HG02943 (cell line): ENCODE measurements at regions not wholly inside any gene's neighbourhood (a gene's known extent, or its start where the extent isn't known, plus 50 kb on each side); places are given as distances from the start of the nearest gene placed in this dataset.

Source experiments
- ATAC-seq: cut with Tn5 transposase; IDR thresholded peaks from one replicate; pipeline ENCODE4 v1.9.1; 2021; ENCODE audit warnings: mild to moderate bottlenecking, low read depth, moderate library complexity; ENCODE audit not compliant: unreplicated experiment

- no peak for ATAC-seq
Observed at GRCh38 chr2:42910645-42911405, 118.4 kb upstream of the HAAO start.

DNA sequence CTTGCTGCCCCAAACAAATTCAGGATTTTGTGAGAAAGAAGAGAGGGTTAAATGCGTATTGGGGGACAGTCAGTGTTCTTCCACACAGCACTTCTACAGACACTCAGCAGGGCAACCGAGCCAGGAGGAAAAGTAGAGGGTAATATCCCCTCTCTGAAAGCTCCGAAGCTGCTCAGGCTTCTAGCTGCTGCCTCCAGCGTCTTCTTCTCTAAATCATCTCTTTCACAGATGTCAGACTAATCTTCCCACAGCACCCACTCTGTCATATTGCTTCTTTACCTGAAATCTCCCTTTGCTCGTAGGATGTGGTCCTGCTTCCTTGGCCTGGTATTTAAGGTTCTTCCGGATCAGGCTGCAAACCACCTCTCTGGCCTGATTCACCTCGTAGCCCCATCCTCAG lies 117.6 kb upstream of the HAAO start:
- no peak for ATAC-seq

DNA sequence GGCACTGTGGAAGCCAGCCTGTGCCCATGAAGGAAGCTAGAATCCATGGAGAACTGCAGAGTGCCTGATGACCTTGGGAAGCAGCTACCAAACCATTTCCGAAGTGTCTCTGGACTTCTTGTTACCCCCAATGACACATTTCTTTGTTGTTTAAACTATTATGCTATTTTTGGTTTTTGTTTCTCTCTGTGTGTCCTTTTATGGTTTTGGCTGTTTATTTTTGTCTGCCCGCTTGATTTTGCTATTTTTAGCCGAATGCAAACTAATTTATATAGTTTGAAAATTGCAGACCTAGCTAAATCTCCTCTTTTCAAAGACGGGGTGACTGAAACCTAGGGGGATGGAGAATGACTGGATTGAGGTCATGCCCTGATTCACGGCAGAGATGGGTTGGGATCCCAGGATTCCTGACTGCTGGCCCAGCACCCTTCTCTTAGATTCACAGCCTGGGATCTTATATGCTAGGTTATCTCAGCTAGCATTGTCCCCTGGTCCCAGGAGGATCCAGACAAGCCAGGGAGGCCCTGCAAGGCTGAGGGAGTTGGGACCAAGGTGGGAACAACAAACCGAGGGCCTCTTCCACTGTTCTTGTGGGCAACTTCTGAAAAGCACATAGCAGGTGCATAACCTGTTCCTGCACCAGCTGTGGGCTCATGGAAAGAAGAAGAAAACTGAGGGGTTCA lies 116.3 kb upstream of the HAAO start:
- ATAC-seq, result no peak

- ATAC-seq, result no peak
Observed at GRCh38 chr2:42907835-42908234, 115.5 kb upstream of the HAAO start.

DNA sequence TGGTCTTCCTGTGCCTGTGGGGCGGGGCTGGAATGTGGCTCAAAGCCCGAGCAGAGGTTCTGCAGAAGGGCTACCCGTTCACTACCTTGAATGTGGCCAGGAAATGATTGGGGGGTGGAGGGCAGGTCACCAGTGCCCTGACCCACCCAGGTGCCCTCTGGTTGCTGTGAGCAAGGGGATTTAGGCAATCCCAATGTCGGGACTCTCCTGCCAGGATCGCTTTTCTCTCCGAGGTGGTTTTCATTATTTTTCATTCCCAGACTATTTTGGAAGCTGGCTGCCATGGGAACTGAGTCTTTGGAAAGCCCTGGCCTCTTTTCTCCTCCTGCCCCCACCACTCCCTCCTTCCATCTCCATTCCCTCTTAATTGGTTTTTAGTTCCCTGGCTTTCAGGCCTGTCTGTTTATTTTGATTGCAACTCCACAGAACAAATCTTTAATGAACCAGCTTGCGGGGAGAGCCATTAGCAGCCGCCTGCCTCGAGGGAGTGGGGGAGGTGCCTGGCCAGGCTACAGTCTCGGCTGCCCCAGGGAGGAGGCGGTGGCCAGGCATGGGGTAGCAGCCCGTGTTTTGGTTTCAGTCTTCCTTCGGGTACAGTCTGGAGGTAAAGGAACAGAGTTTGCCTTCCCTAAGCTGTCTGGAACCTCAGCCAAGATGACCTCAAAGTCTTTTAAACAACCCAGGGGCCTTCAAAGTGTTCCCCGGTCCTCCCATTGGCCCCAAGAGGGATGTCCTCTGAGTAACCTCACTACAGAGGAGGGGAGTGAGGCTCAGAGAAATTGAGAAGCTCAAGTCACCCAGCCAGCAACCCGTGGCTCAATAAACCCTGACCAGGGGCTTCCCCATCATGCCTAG lies 114.4 kb upstream of the HAAO start:
- no peak for ATAC-seq

DNA sequence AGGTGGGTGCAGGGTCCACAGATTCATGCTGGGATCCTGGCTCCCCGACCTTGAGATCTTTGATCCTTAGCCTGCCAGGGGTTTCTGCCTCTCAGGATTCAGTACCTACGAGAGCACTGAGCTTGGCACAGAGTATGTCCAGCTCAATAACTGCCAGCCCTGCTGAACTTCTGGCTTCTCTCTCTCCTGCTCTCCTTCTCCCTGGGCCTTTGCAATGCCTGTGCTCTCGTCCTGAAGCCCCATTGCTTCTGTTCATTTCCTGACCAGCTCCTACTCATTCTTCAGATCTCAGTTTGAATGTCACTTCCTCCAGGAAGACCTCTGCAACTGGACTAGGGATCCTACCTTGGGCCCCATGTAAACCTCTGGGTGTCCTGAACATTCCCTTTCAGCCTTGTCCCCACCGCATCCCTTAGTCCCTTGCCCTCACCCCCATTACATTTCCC lies 113.8 kb upstream of the HAAO start:
- ATAC-seq, result no peak

GRCh38 chr2:42905341-42906110 lies 113.1 kb upstream of the HAAO start:
- ATAC-seq, result no peak

DNA sequence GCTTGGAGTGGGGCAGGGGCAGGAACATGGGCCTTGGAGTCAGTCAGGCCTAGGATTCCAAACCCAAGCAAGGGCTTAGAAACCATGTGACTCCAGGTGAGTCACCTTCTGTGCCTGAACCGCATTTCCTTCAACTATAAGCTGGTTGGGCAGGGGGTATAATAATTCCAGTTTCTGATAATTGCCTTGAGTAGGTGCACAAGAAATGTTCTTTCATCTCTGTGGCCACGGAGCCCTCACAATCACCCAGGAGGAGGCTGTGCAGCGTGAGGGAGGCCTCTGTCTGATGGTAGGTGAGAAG lies 112.1 kb upstream of the HAAO start:
- ATAC-seq, result no peak

GRCh38 chr2:42903821-42904575 lies 111.6 kb upstream of the HAAO start:
- no peak for ATAC-seq

DNA sequence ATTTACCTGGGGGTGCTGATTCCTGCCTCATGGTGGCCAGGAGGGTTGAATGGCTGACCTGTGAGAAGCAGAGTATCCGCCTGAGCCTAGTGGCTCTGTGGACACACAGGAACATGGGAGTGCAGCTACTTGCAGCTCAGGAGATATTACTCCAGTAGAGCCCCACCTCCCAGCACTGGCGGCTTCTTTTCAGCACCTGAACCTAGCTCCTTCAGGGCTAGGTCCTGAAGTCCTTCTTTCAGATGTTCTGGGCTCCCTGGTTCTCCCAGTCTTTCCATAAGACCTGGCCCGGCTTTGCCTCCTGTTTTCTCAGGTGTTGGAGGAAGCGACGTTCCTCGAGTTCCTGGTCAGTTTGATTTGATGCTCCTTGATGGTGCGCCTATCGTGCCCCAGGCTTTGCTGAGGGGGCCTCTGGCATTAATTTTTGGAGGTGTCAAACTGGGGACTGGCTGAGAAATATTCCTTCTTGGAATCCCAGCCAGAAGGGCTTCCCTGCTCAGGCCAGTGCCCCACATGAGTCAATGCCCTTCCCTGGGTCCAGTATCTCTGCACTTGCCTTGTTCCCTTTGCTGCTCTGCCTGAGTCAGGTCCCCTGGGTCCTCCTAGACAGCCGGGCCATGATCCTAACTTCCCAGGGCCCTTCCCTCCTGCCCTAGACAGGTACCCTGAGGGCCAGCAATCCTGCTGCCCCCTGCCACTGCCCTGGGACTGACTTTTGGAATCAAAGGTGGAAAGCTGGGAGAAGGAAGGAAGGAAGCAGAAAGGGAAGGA lies 110.7 kb upstream of the HAAO start:
- no peak for ATAC-seq

GRCh38 chr2:42901076-42901640 lies 108.8 kb upstream of the HAAO start:
- ATAC-seq, result no peak

DNA sequence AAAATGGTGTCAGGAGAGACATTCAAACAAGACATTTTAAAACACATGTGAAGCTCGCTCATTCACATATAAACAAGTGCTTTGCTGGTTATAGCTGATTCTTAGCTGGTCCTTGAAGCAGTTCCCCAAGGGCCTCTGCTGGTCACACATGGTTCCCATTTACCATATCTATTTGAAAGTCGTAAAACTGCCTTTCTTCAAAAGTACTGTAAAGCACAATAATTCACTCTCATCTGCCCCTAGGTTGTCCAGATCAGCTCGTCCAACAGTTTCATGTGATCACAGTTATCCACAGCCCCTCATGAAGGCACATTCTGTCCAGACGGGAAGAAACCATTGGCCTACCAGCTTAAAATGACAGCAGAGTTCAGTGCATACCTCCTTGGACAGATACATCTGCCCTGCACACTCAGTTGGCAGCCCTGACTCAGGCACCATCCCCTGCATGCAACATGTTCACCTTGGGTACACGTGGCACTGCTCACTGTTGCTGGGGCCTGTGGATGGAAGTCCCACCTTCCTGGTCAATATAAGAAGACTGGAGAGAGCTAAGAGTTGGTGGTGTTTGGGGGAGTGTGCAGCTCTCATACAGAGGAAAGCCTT lies 108.0 kb upstream of the HAAO start:
- ATAC-seq, result no peak

GRCh38 chr2:42897358-42897757 lies 105.0 kb upstream of the HAAO start:
- no peak for ATAC-seq

- no peak for ATAC-seq
Observed at GRCh38 chr2:42895791-42896135, 103.4 kb upstream of the HAAO start.

DNA sequence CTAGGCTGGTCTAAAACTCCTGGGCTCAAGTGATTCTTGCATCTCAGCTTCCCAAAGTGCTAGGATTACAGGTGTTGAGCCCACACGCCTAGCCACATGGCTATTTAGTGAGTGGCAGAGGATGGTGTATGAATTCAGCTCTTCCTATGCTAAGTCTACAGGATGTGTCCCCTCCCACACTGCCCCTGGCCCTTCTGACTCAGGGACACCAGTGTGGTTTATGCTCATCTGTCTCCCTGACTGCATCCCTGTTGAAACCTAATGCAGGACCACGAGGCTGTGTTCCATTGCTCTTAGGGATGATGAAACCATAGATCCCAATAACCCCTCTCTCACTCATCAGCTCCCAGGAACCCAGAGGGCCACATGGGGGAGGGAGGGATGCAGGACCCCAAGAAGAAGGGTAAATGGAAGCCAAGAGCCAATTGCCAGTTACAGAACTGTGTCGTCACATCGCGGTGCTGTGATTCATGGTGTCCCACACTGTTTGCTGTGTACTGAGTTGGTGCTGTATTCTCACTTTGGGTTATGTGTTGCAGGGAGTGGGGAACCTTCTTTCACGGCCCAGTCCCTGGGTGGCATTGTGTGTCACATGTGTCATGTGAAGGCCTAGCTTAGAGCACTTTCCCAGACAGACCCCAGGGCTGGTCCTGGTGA lies 102.9 kb upstream of the HAAO start:
- no peak for ATAC-seq

GRCh38 chr2:42893047-42893758 lies 100.8 kb upstream of the HAAO start:
- no peak for ATAC-seq

DNA sequence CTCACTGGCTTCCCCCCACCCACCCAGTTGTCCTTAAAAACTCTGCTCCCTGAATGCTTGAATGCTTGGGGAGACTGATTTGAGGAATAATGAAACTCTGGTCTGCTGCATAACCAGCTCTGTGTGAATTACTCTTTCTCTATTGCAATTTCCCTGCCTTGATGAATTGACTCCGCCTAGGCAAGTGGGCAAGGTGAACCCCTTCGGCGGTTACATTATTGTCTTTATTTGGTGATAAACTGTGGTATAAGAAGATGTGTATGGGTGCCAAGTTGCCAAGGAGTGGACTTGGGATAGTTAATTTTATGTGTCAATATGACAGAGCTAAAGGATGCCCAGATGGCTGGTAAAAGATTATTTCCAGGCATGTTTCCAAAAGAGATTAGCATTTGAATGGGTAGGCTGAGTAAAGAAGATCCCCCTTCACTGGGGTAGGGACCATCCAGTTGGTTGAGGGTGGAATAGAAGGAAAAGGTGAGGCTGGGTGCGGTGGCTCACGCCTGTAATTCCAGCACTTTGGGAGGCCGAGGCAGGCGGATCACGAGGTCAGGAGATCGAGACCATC lies 98.5 kb upstream of the HAAO start:
- ATAC-seq, result no peak
